ENCODE measurements at regions not wholly inside any gene's neighbourhood (a gene's known extent, or its start where the extent isn't known, plus 50 kb on each side); places are given as distances from the start of the nearest gene placed in this dataset.

DNA sequence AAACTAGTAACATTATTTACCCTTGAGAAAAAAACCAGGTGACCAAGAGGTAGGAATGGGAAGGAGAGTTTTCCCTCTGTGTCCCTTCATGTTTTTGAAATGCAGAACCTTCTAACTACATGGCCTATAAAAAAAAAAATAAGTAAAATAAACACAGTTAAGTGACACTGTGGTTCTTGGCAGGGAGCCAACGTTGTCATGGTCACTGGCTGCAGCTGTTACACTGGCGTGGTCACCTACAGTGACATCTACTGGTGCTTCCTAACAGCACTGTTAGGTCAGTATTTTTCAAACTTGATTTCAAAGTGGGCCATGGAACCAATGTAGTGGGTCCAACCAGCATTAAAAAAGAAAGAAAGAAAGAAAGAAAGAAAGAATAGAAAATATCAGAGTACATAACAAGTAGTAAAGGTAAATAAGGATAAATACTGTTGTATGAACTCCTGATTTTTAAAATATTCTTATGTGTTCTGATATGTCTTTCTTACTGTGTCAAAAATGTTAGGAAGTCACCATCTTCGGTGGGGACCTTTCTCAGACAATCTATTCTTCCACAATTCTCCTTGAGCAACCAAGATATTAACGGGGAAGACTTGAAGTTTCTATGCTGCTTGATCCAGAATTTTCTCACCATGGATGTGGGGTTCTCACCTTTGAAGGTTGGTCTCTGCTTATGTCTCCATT is 59.1 kb upstream of the PJA2 start:
- peak; percentile 32 for DNase-seq (ENCODE audit: low read depth)

DNA sequence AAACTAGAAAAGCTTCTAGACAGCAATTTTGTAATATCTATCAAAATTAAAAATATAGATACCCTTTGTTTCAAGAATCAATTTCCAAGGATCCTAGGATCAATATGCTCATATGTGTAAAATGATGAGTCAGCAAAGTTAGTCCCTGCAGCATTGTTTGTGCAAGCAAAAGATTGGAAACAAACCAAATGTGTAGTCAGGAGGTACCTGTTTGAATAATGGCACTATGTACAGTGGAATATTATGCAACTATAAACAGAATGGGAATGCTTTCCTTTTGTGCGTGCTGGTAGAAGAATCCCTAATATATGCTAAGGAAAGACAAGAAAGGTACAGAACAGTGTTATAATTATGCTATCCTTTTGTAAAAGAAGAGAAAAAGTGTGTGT is 58.5 kb upstream of the PJA2 start:
- DNase-seq (ENCODE audit: low read depth) = no peak

DNA sequence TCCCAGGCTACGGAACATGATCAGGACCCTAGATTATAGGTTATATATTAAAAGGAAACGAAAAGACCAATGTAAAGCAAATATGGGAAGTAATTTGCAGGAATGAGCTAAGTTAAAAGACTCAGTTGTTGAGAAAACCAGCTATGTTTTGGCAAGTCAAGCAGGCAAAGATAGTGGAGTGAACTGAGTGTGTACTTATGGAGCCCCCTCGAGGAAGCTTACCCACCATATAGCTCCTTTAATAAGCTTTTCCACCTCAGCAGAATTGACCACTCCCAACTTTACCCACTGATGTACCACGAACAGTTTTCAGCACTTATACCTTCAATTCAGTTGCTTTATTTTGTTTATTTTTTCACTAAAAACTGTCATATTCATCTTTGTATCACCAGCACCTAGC is 57.3 kb upstream of the PJA2 start:
- no peak for DNase-seq (ENCODE audit: low read depth)
